H1 (cell line): ENCODE measurements at regions not wholly inside any gene's neighbourhood (a gene's known extent, or its start where the extent isn't known, plus 50 kb on each side); places are given as distances from the start of the nearest gene placed in this dataset.
A peak's percentile ranks its signal among the peaks of the same experiment; 100 is the strongest.

ENCODE experiments used
- CTCF ChIP-seq, 3 experiments: IDR thresholded peaks; 1 replicate in 2 of 3; 2 replicates in 1 of 3; pipeline versions ENCODE4 v1.5.1 to v1.6.1; 2011; ENCODE audit warnings: low read length in 3 of 3, mild to moderate bottlenecking in 3 of 3, inconsistent platforms in 2 of 3, low read depth in 1 of 3, moderate library complexity in 1 of 3; ENCODE audit not compliant: insufficient read depth in 1 of 3; ENCODE audit errors: control extremely low read depth in 1 of 3
- POLR2A ChIP-seq, 2 experiments: IDR thresholded peaks; 1 replicate in 1 of 2; 2 replicates in 1 of 2; pipeline ENCODE4 v1.6.1; 2011; ENCODE audit warnings: low read depth in 2 of 2, low read length in 2 of 2, mild to moderate bottlenecking in 2 of 2; ENCODE audit errors: control extremely low read depth in 1 of 2
- POLR2AphosphoS5 ChIP-seq: IDR thresholded peaks from 2 replicates; pipeline ENCODE4 v1.6.1; 2011; ENCODE audit warnings: low read depth, low read length

GRCh38 chrX:39070009-39070408, 268.8 kb downstream of the MID1IP1 start:
- TF ChIP-seq POLR2AphosphoS5: no peak
- TF ChIP-seq CTCF (IDR thresholded peaks at IDR 0.05; ENCODE audit: control extremely low read depth in 1 of 3, insufficient read depth in 1 of 3, low read depth in 1 of 3, low read length in 3 of 3): peak in 2 of 3 experiments; percentile 9 to 38; a peak in 2 of 4 replicates
- no peak for TF ChIP-seq POLR2A (IDR thresholded peaks at IDR 0.05; ENCODE audit: control extremely low read depth in 1 of 2, low read depth in 2 of 2, low read length in 2 of 2)
